Rectal smooth muscle tissue (tissue), 1 donor: ENCODE measurements at regions not wholly inside any gene's neighbourhood (a gene's known extent, or its start where the extent isn't known, plus 50 kb on each side); places are given as distances from the start of the nearest gene placed in this dataset.

Experiments
- H3K27ac ChIP-seq: one replicate; pipeline ENCODE4 v1.7.0; 2013; ENCODE audit warnings: low read depth, low read length, inconsistent platforms
- H3K27me3 ChIP-seq: one replicate; pipeline ENCODE4 v1.7.0; 2013; ENCODE audit warnings: low read length; ENCODE audit not compliant: control insufficient read depth, insufficient read depth
- H3K36me3 ChIP-seq: one replicate; pipeline ENCODE4 v1.7.0; 2013; ENCODE audit warnings: low read length; ENCODE audit not compliant: control insufficient read depth, insufficient read depth
- H3K4me1 ChIP-seq: one replicate; pipeline ENCODE4 v1.7.0; 2013; ENCODE audit warnings: low read length; ENCODE audit not compliant: control insufficient read depth, insufficient read depth
- H3K4me3 ChIP-seq: one replicate; pipeline ENCODE4 v1.7.0; 2013; ENCODE audit warnings: low read length
- H3K9ac ChIP-seq: one replicate; pipeline ENCODE4 v1.7.0; 2013; ENCODE audit warnings: low read length

DNA sequence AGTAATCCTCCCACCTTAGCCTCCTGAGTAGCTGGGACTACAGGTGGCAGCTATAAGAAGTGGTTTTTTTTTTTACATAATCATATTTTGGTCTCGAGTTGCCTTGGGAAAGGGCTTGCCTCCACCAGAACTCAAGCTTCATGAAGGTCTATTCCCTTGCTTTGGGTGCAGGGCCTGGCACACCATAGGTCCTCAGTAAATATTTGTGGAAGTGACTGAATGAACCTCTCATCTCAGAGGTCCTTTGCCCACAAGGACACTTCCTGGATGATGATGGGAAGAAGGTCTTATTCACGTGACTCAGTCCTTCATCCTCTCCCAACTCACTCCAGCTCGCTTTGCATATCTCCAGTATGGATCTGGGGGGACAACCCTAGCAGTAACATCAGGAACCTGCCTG lies 114.0 kb upstream of the MED13L start:
- H3K27ac ChIP-seq: no peak overlapping the region
- no peak overlapping the region for H3K4me3 ChIP-seq
- no peaks in the 10 kb centered on the region for H3K27me3 ChIP-seq
- H3K9ac ChIP-seq: no peak overlapping the region
- peaks cover 4% of the 10 kb centered on the region for H3K4me1 ChIP-seq
- H3K36me3 ChIP-seq: no peaks in the 10 kb centered on the region

DNA sequence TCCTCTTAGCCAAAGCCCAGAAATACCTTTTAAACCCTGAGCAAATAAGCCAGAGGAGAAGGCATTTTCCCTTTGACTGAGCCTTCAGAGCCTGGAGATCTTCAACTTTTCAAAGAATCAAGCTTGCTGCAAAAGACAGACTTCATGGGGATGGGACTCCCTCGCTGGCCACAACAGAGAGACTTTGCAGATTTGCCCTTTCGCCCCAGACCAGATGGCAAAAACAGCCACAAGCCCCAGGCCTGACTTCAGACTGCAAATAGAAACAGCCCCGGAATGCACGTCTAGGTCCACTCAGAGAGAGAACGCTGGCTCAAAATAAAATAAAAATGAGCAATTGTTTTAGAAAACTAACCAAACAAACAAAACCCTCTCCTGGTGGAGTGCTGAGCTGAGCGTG lies 114.6 kb upstream of the MED13L start:
- no peak overlapping the region for H3K4me3 ChIP-seq

DNA sequence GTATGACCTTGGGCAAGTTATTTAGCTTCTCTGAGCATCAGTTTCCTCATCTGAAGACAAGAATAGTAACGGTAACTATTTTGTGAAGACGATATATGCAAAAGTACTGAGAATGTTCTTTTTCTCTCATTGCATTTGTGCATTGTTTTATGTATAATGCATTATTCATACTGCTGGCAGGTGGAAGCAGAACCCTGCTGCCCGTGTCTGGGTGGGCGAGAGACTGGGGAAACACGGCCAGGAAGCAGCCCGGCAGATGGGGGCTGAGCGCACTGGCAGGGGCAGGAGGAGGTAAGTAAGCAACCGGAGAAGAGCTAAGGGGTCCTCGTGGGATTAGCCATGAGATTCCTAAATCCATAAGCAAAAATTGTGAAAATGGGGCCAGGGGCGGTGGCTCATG lies 115.8 kb upstream of the MED13L start:
- Histone ChIP-seq H3K27me3 (no peaks in the 10 kb centered on the region), H3K27ac (no peak overlapping the region), H3K9ac (no peak overlapping the region), H3K4me1 (peaks cover 4% of the 10 kb centered on the region), H3K36me3 (no peaks in the 10 kb centered on the region), H3K4me3 (no peak overlapping the region)

More for the DNA sequence above, 114.6 kb upstream of the MED13L start:
- H3K36me3 ChIP-seq: no peaks in the 10 kb centered on the region
- peaks cover 4% of the 10 kb centered on the region for H3K4me1 ChIP-seq
- H3K9ac ChIP-seq: no peak overlapping the region
- no peaks in the 10 kb centered on the region for H3K27me3 ChIP-seq
- H3K27ac ChIP-seq: no peak overlapping the region

DNA sequence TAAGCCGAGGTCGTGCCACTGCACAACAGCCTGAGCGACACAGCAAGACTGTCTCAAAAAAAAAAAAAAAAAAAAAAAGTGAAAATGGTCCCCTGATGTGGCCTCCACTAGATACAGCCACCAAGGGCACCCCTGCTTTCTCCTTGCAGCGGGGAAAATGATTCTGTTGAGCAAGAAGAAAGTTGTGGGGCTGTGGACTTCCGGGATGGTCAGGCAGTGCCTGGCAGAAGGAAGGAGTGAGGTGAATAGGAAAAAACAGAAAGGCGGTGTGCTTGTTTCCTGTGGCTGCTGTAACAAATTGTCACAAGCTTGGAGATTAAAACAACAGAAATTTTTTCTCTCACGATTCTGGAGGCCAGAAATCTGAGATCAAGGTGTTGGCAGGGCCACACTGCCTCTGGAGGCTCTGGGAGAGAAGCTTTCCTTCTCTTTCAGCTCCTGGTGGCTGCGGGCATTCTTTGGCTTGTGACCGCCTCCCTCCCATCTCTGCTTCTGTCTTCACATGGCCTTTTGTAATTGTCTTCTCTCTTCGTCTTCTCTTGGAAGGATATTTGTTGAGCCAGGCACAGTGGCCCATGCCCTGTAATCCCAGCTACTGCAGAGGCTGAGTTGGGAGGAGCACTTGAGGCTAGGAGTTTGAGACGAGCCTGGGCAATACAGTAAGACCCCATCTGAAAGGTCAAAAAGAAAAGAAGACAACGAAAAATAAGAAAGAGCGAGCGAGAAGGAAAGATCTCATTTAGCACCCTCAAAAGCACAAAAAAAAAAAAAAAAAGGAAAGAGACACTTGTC lies 116.6 kb upstream of the MED13L start:
- no peaks in the 10 kb centered on the region for H3K36me3 ChIP-seq
- no peak overlapping the region for H3K9ac ChIP-seq
- H3K4me1 ChIP-seq: peaks cover 4% of the 10 kb centered on the region
- no peak overlapping the region for H3K27ac ChIP-seq
- no peak overlapping the region for H3K4me3 ChIP-seq
- no peaks in the 10 kb centered on the region for H3K27me3 ChIP-seq

DNA sequence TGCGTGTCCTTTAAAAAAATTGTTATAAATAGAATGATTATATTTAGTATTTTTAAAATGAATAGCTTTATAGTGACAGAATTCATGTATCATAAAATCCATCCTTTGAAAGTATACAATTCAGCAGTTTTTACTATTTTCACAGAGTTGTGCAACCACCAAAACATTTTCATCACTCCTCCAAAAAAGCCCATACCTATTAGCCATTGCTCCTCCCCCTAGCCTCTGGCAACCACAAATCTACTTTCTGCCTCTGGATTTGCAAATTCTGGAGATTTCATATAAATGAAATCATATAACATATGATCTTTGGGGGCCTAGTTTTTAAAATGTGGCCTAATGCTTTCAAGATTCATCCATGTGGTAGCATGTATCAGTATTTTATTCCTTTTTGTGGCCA lies 117.9 kb upstream of the MED13L start:
- no peak overlapping the region for H3K4me3 ChIP-seq
- H3K4me1 ChIP-seq: no peaks in the 10 kb centered on the region
- no peaks in the 10 kb centered on the region for H3K36me3 ChIP-seq
- H3K27ac ChIP-seq: no peak overlapping the region
- H3K9ac ChIP-seq: no peak overlapping the region
- no peaks in the 10 kb centered on the region for H3K27me3 ChIP-seq

DNA sequence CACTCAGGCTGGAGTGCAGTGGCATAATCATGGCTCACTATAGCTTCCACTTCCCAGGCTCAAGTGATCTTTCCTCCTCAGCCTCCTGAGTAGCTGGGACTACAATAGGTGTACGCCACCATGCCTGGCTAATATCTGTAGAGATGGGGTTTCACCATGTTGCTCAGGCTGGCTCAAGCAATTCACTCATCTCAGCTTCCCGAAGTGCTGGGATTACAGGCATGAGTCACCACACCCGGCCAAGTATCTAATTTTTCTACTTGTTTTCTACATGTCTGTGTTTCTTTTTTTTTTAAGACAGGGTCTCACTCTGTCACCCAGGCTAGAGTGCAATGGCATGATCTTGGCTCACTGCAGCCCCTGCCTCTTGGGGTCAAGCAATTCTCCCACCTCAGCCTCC lies 119.7 kb upstream of the MED13L start:
- Histone ChIP-seq H3K4me3 (no peak overlapping the region), H3K9ac (no peak overlapping the region), H3K27me3 (no peaks in the 10 kb centered on the region), H3K4me1 (no peaks in the 10 kb centered on the region), H3K27ac (no peak overlapping the region), H3K36me3 (no peaks in the 10 kb centered on the region)

DNA sequence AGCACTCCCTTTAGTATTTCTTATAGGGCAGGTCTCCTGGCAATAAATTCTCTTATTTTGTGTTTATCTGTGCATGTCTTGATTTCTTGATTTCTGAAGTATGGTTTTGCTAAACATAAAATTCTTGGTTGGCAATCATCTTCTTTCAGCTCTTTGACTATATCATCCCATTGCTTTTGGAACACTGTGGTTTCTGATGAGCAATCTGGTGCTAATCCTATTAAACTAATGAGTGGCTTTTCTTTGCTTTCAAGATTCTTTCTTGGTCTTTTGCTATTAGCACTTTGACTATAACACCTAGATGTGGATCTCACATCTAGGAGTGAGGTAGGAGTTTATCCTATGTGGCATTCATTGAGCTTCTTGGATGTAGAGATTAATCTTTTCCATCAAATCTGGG lies 120.7 kb upstream of the MED13L start:
- no peak overlapping the region for H3K9ac ChIP-seq
- no peak overlapping the region for H3K27ac ChIP-seq
- no peaks in the 10 kb centered on the region for H3K4me1 ChIP-seq
- H3K4me3 ChIP-seq: no peak overlapping the region
- H3K36me3 ChIP-seq: no peaks in the 10 kb centered on the region
- H3K27me3 ChIP-seq: no peaks in the 10 kb centered on the region

DNA sequence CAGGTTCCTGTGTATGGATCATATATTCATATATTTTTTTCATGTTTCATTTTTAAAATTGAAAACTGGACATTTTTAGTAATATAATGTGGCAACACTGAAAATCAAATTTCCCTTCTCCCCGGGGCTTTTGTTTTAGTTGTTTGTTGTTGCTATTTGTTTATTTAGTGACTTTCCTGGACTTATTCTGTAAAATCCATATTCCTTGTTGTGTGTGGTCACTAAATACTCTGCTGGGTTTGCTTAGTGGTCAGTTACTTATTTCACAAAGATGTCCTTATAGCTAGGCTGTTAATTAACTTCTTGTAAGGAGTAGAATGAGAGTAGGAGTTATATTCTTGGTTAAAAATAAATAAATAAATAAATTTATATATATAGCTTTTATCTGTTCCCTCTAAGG lies 121.6 kb upstream of the MED13L start:
- Histone ChIP-seq H3K4me1 (no peaks in the 10 kb centered on the region), H3K27me3 (no peaks in the 10 kb centered on the region), H3K9ac (no peak overlapping the region), H3K27ac (no peak overlapping the region), H3K36me3 (no peaks in the 10 kb centered on the region), H3K4me3 (no peak overlapping the region)

DNA sequence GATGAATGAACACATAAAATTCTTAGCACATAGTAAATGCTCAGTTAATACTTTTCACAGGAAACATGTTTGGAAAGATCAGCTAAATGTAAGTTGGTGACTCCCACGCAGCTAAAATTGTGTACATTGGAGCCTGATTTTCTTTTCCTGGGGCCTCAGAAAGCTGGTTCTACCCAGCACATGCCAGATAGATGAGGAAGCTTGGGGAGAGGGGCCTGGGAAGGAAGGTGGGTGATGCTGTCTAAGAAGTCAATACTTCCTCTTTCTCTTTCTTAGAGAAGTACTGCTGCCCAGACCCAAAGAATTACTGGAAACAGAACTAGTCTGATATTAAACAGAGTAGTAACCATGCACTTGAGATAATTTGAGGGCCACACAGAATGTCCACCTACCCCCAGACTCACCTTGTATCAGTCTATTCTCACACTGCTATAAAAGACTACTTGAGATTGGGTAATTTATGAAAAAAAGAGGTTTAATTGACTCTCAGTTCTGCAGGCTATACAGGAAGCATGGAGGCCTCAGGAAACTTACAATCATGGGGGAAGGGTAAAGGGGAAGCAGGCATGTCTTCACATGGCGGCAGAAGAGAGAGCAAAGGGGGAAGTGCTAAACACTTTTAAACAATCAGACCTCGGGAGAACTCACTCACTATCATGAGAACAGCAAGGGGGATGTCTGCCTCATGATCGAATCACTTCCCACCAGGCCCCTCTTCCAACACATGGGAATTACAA lies 123.3 kb upstream of the MED13L start:
- Histone ChIP-seq H3K36me3 (no peaks in the 10 kb centered on the region), H3K27ac (no peak overlapping the region), H3K9ac (no peak overlapping the region), H3K4me3 (no peak overlapping the region), H3K4me1 (no peaks in the 10 kb centered on the region), H3K27me3 (no peaks in the 10 kb centered on the region)

DNA sequence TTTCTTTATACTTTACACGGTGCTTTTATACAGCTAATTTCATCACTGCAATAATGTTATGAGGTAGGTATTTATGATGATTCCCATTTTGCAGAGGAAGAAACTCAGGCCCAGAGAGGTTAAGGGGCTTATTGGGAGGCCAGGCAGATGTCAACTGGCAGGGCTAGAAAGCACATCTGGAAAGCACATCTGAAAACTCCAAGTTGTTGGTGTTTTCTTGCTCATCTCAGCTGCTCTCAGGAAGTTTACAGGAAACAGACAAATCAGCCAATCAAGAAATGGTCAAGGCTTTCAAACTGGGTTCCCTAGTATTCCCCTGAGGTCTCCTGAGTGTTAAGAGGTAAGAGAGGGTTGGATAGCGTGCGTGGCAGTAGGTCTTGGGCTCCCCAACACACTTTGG lies 124.1 kb upstream of the MED13L start:
- Histone ChIP-seq H3K4me1 (no peaks in the 10 kb centered on the region), H3K36me3 (no peaks in the 10 kb centered on the region), H3K27me3 (no peaks in the 10 kb centered on the region), H3K4me3 (no peak overlapping the region), H3K27ac (no peak overlapping the region), H3K9ac (no peak overlapping the region)

DNA sequence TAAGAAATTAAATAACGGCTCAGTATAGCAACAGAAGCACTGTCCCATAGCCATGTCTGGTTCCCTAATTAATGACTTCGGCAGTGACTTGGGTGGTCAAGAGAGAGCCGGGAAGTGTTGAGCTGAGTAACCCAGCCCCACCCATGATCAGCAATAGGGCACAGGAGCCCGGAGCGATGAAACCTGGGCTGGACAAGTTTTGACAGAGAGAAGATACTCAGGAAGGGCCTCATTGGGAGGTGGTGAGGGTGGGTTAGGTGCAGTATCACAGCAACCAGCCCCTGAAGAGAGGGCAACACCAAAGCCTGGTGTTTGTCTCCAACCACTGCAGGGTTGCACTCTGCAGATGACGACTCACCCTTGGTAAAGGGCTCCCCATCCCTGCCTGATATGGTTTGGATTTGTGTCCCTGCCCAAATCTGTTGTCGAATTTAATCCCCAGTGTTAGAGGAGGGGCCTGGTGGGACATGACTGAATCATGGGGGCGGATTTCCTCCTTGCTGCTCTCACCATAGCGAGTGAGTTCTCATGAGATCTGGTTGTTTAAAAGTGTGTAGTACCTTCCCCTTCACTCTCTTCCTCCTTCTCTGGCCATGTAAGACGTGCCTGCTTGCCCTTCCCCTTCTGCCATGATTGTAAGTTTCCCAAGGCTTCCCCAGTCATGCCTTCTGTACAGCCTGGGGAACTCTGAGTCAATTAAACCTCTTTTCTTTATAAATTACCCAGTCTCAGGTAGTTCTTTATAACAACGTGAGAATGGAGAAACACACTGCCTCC lies 124.9 kb upstream of the MED13L start:
- Histone ChIP-seq H3K4me1 (no peaks in the 10 kb centered on the region), H3K27ac (no peak overlapping the region), H3K27me3 (no peaks in the 10 kb centered on the region), H3K36me3 (no peaks in the 10 kb centered on the region), H3K9ac (no peak overlapping the region), H3K4me3 (no peak overlapping the region)

DNA sequence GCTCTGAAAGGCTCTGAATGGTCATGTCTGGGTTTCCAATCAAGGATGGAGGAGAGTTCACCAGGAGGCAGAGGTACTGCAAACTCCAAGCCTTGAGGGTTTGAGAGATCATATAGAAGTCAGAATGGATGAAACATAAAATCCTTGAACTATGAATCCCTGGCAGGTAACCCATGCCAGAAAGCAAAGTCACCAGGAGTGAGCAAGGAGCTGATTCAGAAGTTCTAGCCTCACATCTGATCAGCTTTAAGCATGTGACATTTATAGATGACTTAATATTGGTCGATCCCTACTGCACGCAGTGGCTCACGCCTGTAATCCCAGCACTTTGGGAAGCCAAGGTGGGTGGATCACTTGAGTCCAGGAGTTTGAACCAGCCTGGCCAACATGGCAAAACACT lies 126.1 kb upstream of the MED13L start:
- H3K27me3 ChIP-seq: no peaks in the 10 kb centered on the region
- no peaks in the 10 kb centered on the region for H3K36me3 ChIP-seq
- H3K9ac ChIP-seq: no peak overlapping the region
- no peaks in the 10 kb centered on the region for H3K4me1 ChIP-seq
- H3K4me3 ChIP-seq: no peak overlapping the region
- no peak overlapping the region for H3K27ac ChIP-seq
